MM.1S (cell line): ENCODE measurements at regions not wholly inside any gene's neighbourhood (a gene's known extent, or its start where the extent isn't known, plus 50 kb on each side); places are given as distances from the start of the nearest gene placed in this dataset.

Experiments
- DNase-seq: peaks from one replicate; pipeline ENCODE4 v3.0.0-alpha.2; 2015
- H2AFZ ChIP-seq: fragments of 300-600 bp; sonication (generic); 2 replicates; pipeline ENCODE4 v1.6.0; 2016; ENCODE audit warnings: antibody characterized with exemption, low read length
- H3F3A ChIP-seq: fragments of 300-600 bp; sonication (generic); 2 replicates; pipeline ENCODE4 v1.6.1; 2016; ENCODE audit warnings: mild to moderate bottlenecking, antibody characterized with exemption, low read length, moderate library complexity, mixed read lengths; ENCODE audit not compliant: insufficient read depth
- H3K27ac ChIP-seq: fragments of 300-600 bp; sonication (generic); 2 replicates; pipeline ENCODE4 v1.5.1; 2016; ENCODE audit warnings: mild to moderate bottlenecking, low read length
- H3K27me3 ChIP-seq: fragments of 300-600 bp; sonication (generic); replicated peaks from 2 replicates; pipeline ENCODE4 v1.6.0; 2016; ENCODE audit warnings: low read length; ENCODE audit not compliant: insufficient read depth
- H3K36me3 ChIP-seq: fragments of 300-600 bp; sonication (generic); replicated peaks from 2 replicates; pipeline ENCODE4 v1.6.1; 2016; ENCODE audit warnings: mild to moderate bottlenecking, low read length, mixed read lengths; ENCODE audit not compliant: insufficient read depth
- H3K4me1 ChIP-seq: fragments of 300-600 bp; sonication (generic); 2 replicates; pipeline ENCODE4 v1.6.1; 2016; ENCODE audit warnings: low read length, mixed read lengths
- H3K4me2 ChIP-seq: fragments of 300-600 bp; sonication (generic); 2 replicates; pipeline ENCODE4 v1.6.0; 2016; ENCODE audit warnings: low read depth, low read length
- H3K4me3 ChIP-seq: fragments of 300-600 bp; sonication (generic); 2 replicates; pipeline ENCODE4 v1.5.1; 2016; ENCODE audit warnings: low read length, mixed read lengths
- H3K79me2 ChIP-seq: fragments of 300-600 bp; sonication (generic); 2 replicates; pipeline ENCODE4 v1.6.1; 2016; ENCODE audit warnings: mixed run types, low read length, mixed read lengths
- H3K9ac ChIP-seq: fragments of 300-600 bp; sonication (generic); 2 replicates; pipeline ENCODE4 v1.6.1; 2016; ENCODE audit warnings: low read length, mixed read lengths
- H3K9me2 ChIP-seq: fragments of 300-600 bp; sonication (generic); replicated peaks from 2 replicates; pipeline ENCODE4 v1.6.1; 2016; ENCODE audit warnings: mild to moderate bottlenecking, low read length, mixed read lengths; ENCODE audit not compliant: insufficient read depth
- H3K9me3 ChIP-seq: fragments of 300-600 bp; sonication (generic); replicated peaks from 2 replicates; pipeline ENCODE4 v1.6.1; 2016; ENCODE audit warnings: mild to moderate bottlenecking, low read length, mixed read lengths; ENCODE audit not compliant: insufficient read depth
- H4K20me1 ChIP-seq: fragments of 300-600 bp; sonication (generic); 2 replicates; pipeline ENCODE4 v1.6.1; 2016; ENCODE audit warnings: mild to moderate bottlenecking, low read length, moderate library complexity, mixed read lengths; ENCODE audit not compliant: insufficient read depth
- CTCF ChIP-seq: fragments of 300-600 bp; sonication (generic); IDR thresholded peaks from 2 replicates; pipeline ENCODE4 v1.5.1; 2016; ENCODE audit warnings: antibody characterized with exemption, low read length, mixed read lengths
- EZH2 ChIP-seq: fragments of 300-600 bp; sonication (generic); optimal IDR thresholded peaks from 2 replicates; pipeline ENCODE3; 2017; ENCODE audit warnings: low read depth, mild to moderate bottlenecking, antibody characterized with exemption, low read length, mixed read lengths
- EZH2phosphoT487 ChIP-seq: fragments of 300-600 bp; sonication (generic); IDR thresholded peaks from 2 replicates; pipeline ENCODE4 v1.6.1; 2018; ENCODE audit warnings: antibody characterized with exemption, low read length

- no peak overlapping the region for H3K9ac ChIP-seq
- no peaks in the 10 kb centered on the region for H3K4me1 ChIP-seq
- peaks cover 94% of the 10 kb centered on the region for H3K27me3 ChIP-seq
- no peak overlapping the region for H2AFZ ChIP-seq
- H3K79me2 ChIP-seq = no peaks in the 10 kb centered on the region
- no peak overlapping the region for H3K4me2 ChIP-seq
- TF ChIP-seq CTCF = peak; percentile 30
- TF ChIP-seq EZH2phosphoT487 = no peak
- TF ChIP-seq EZH2 = no peak
- H3K27ac ChIP-seq = no peak overlapping the region
- no peak overlapping the region for H3K4me3 ChIP-seq
- H3K9me2 ChIP-seq = no peaks in the 10 kb centered on the region
- no peaks in the 10 kb centered on the region for H3F3A ChIP-seq
- no peaks in the 10 kb centered on the region for H3K9me3 ChIP-seq
- H4K20me1 ChIP-seq = no peaks in the 10 kb centered on the region
- DNase-seq = no peak
- no peaks in the 10 kb centered on the region for H3K36me3 ChIP-seq
These were observed 77.8 kb upstream of the PHACTR3 start for GRCh38 chr20:59526242-59527225.

GRCh38 chr20:59530782-59531181, 73.6 kb upstream of the PHACTR3 start:
- H3K4me2 ChIP-seq = no peak overlapping the region
- no peak overlapping the region for H3K9ac ChIP-seq
- no peak overlapping the region for H3K4me3 ChIP-seq
- H4K20me1 ChIP-seq = no peaks in the 10 kb centered on the region
- H3K4me1 ChIP-seq = no peaks in the 10 kb centered on the region
- no peaks in the 10 kb centered on the region for H3K79me2 ChIP-seq
- TF ChIP-seq CTCF (no peak), EZH2 (no peak), EZH2phosphoT487 (no peak)
- no peak for DNase-seq
- peaks cover 55% of the 10 kb centered on the region for H3K27me3 ChIP-seq
- H2AFZ ChIP-seq = no peak overlapping the region
- H3F3A ChIP-seq = no peaks in the 10 kb centered on the region
- no peaks in the 10 kb centered on the region for H3K9me3 ChIP-seq
- H3K27ac ChIP-seq = no peak overlapping the region
- H3K36me3 ChIP-seq = no peaks in the 10 kb centered on the region
- H3K9me2 ChIP-seq = no peaks in the 10 kb centered on the region

- no peak overlapping the region for H2AFZ ChIP-seq
- no peaks in the 10 kb centered on the region for H4K20me1 ChIP-seq
- no peak overlapping the region for H3K9ac ChIP-seq
- no peak for DNase-seq
- no peak overlapping the region for H3K4me3 ChIP-seq
- TF ChIP-seq CTCF = no peak
- no peak for TF ChIP-seq EZH2
- TF ChIP-seq EZH2phosphoT487 = no peak
- no peaks in the 10 kb centered on the region for H3K9me3 ChIP-seq
- H3K9me2 ChIP-seq = no peaks in the 10 kb centered on the region
- peaks cover 44% of the 10 kb centered on the region for H3K27me3 ChIP-seq
- H3F3A ChIP-seq = no peaks in the 10 kb centered on the region
- H3K4me2 ChIP-seq = no peak overlapping the region
- H3K79me2 ChIP-seq = no peaks in the 10 kb centered on the region
- no peak overlapping the region for H3K27ac ChIP-seq
- H3K36me3 ChIP-seq = no peaks in the 10 kb centered on the region
- no peaks in the 10 kb centered on the region for H3K4me1 ChIP-seq
These were observed 66.3 kb upstream of the PHACTR3 start for GRCh38 chr20:59537991-59538390.
